ENCODE measurements at regions not wholly inside any gene's neighbourhood (a gene's known extent, or its start where the extent isn't known, plus 50 kb on each side); places are given as distances from the start of the nearest gene placed in this dataset.

DNA sequence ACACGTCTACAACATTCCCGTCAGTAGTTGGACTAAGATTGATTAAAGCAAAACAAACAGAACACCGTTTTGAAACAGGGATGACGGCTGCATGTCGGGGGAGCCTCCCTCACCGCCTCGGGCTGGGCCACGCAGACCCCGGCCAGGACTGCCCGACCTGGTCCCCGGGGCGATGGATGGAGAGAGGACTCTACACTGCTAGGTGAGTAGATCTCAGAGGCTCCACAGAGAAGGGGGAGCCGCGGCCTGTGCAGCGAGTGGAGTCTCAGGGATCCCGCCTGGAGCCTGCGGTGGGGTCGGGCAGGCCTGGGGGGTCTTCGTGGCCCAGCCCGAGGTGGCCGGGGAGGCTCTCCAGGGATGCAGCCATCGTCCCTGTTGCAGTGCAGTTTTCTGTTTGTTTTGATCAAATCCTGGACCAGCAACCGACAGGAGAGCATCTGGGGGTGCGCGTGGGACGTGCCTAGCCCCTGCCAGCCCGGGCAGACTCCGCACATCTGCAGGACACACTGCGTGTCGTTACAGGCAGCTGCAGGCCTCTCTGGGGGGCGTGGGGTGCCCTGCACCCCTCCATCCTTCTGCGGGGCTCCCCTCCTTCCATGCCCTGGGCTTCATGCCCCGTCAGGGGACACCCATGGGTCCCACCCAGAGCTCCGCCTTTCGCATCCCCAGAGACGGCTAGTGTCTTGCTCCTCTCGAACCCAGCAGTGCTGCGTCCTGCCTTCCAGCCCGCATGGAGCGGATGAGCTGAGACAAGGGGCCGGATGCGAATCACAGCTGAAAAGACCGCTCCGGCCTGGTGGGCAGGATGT is 143.6 kb downstream of the RTP5 start:
- TF ChIP-seq, protein P1, sequence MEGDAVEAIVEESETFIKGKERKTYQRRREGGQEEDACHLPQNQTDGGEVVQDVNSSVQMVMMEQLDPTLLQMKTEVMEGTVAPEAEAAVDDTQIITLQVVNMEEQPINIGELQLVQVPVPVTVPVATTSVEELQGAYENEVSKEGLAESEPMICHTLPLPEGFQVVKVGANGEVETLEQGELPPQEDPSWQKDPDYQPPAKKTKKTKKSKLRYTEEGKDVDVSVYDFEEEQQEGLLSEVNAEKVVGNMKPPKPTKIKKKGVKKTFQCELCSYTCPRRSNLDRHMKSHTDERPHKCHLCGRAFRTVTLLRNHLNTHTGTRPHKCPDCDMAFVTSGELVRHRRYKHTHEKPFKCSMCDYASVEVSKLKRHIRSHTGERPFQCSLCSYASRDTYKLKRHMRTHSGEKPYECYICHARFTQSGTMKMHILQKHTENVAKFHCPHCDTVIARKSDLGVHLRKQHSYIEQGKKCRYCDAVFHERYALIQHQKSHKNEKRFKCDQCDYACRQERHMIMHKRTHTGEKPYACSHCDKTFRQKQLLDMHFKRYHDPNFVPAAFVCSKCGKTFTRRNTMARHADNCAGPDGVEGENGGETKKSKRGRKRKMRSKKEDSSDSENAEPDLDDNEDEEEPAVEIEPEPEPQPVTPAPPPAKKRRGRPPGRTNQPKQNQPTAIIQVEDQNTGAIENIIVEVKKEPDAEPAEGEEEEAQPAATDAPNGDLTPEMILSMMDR (IDR thresholded peaks at IDR 0.05; ENCODE audit: insufficient read depth, low read length) = no peak
- no peak for TF ChIP-seq POLR2AphosphoS5 (IDR thresholded peaks at IDR 0.05; ENCODE audit: low read depth)
- no peak for TF ChIP-seq SPI1 (IDR thresholded peaks at IDR 0.05; ENCODE audit: borderline replicate concordance, low read depth)
